ENCODE measurements at regions not wholly inside any gene's neighbourhood (a gene's known extent, or its start where the extent isn't known, plus 50 kb on each side); places are given as distances from the start of the nearest gene placed in this dataset.

DNA sequence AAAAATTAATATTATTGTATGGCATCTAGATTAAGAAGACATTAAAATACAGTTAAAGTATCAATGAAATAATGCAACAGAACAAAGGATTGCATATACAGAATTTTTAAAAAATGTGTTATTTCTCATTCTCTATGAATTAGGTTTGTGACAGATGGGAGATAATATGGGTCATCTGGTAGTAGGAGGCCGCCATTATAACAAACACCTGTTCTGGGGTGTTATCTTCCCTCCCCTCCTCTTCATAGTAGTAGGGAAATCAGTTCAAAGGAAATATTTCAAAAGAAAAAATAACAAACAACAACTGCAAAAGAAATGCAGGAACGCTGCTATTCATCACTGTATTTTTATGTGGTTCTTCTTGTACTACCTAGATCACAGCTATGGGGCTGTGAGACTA lies 187.0 kb upstream of the ATP2B1 start:
- no peak for DNase-seq

- no peak for DNase-seq
Observed at GRCh38 chr12:89895101-89895500, 186.5 kb upstream of the ATP2B1 start.

- DNase-seq = no peak
Observed at GRCh38 chr12:89893972-89894706, 185.5 kb upstream of the ATP2B1 start.

DNA sequence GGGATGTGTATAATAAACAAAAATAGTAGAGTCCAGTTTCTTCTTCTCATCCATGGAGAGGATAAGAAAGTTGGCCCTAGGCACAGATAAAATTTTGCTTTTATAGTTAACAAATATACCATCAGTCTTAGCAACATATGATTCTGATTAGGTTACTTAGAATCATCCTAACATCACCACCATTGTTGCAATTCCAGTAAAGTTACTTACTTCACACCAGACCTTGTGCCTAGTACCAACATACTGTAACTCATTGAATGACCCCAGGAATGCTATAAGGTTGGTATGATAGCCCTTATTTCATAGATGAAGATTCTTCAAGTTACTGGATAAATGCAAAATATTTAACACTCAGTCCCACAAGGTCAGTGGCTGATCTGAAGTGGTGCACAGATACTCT lies 183.8 kb upstream of the ATP2B1 start:
- no peak for DNase-seq

- no peak for DNase-seq
Observed at GRCh38 chr12:89891933-89892332, 183.3 kb upstream of the ATP2B1 start.

GRCh38 chr12:89890161-89890560 lies 181.5 kb upstream of the ATP2B1 start:
- no peak for DNase-seq

DNA sequence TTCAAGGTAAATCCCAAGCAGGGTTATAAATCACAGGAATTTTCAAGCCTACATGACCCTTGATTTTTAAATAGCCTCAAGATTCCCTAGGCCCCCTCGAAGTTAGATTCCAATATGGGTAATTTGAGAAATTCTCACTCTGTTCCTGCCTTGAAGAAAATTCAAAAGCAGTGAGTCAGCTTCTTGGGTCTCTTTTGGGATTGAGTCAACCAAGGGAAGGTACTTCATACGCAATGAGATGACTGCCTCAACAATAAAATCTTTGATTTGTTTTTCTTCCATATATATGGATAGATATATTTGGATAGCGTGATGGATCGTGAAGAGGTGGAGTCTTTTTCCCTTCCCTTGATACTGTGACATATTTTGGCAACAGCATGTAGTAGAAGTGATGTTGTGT lies 180.4 kb upstream of the ATP2B1 start:
- no peak for DNase-seq

- no peak for DNase-seq
Observed at GRCh38 chr12:89884952-89885351, 176.3 kb upstream of the ATP2B1 start.

DNA sequence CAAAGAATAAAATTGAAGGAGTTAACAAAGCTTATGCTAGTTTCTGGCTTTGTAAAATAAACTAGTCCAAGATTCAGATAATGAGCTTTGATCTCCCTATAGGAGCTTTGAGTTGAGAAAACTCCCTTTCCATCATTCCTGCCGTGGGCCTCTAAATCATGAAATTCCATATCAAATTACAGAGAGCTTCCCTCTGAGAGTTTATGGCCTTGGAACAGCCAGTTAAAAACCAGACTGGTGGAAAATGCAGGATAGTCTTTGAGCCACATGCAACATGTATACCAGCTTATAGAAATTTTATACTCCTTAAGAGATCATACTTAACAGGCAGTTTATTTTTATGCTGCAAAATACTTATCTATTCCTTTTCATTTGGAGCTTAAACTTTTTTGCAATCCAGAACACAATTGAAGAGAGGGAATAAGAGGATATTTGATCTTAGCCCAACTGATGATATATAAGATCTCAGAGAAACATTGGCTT lies 175.8 kb upstream of the ATP2B1 start:
- DNase-seq = no peak

GRCh38 chr12:89883630-89884389 lies 175.2 kb upstream of the ATP2B1 start:
- no peak for DNase-seq

- no peak for DNase-seq
Observed at GRCh38 chr12:89882792-89883191, 174.2 kb upstream of the ATP2B1 start.

GRCh38 chr12:89882050-89882449 lies 173.4 kb upstream of the ATP2B1 start:
- DNase-seq = peak; percentile 73

DNA sequence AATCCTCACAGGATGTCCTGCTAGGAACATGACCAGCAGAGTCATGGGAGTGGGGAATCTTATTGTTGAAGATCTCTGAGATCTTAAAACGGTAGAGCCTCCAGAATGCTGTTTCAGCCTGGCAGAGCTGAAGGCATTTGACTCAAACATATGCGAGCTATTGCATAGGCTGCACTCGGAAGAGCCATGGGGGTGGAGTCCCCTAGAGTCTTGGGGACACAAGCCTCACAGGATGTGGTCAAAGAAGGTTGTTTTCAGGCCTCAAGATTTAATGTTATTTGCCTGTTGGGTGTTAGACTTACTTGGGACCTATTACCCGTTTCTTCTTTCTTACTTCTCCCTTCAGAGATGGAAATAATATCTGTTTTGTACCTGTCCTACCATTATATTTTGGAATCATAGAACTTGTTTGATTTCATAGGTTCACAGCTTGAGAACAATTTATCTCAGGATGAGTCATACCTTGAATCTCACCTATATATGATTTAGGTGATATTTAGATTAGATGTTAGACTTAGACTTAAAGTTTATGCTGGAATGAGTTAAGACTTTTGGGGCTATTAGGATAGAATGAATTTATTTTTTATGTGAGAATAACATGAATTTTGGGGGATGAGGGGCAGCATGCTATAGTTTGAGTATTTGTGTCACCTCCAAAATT lies 172.2 kb upstream of the ATP2B1 start:
- peak; percentile 75 for DNase-seq

- no peak for DNase-seq
Observed at GRCh38 chr12:89879766-89880165, 171.1 kb upstream of the ATP2B1 start.

- no peak for DNase-seq
Observed at GRCh38 chr12:89878950-89879349, 170.3 kb upstream of the ATP2B1 start.

DNA sequence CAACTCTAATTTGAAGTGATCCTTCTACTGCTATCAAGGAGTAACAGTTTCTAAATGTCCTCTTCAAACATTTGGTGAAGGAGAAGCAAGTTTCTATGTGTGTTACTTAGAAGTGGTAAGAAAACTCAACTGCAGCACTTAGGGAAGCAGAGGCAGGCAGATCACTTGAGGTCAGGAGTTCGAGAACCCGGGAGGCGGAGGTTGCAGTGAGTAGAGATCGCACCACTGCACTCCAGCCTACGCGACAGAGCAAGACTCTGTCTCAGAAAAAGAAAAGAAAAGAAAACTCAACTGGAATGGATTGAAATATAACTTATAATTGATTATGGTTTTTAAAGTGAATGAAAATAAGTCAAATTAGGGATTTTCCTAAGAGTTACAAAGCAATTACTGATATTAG lies 169.7 kb upstream of the ATP2B1 start:
- no peak for DNase-seq

DNA sequence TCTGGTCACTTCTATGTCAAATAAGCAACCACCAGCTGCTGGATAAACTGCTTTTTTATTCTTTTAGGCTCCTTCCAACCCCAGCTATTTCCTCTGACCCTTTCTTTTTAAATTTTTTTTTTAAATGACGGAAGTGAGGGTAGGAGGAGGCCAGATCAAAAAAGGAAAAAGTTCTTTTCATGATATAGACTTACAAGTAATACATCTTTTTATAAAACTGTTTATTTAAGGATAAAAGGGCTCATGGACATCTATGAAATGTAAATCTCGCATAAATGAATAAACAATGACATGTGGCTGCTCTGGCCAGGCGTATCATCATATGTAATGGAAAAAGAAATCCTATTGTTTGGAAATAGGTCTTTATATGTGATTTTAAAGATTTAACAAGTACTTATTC lies 169.0 kb upstream of the ATP2B1 start:
- DNase-seq = no peak

DNA sequence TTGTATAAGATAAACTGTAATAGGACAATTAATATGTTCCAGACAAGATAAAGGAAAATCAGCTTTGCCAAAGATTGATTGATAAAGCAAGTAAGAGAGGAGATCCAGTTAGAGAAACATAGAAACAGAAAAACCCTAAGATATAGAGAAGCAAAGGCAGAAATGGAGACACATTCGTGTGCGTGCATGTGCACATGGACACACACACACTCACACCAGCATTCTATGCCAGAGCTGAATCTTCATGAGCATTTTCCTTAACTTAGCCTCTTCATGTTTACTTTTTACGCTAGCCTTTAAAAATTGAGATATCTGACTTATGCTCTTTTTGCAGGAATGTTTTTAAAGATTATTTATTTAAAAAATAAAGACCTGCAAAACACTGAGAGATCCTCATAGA lies 168.5 kb upstream of the ATP2B1 start:
- DNase-seq = no peak

DNA sequence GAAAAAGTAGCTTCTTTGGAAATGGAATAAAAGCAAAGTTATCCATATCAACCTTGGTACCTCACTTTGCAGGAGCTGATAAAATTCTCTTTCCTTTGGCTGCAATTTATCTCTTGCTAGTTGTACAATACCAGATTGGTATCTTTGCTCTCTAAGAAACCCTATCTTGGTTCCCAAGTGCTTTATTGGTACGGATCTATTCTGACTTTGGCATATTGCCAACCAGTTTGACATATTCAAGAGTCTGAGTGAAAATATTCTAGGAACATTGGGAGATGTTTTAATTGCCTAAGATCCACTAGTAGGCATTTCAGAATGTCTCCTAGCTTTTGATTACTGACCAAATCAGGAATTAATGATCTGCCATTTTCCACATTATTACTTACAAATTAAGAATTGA lies 167.2 kb upstream of the ATP2B1 start:
- no peak for DNase-seq

DNA sequence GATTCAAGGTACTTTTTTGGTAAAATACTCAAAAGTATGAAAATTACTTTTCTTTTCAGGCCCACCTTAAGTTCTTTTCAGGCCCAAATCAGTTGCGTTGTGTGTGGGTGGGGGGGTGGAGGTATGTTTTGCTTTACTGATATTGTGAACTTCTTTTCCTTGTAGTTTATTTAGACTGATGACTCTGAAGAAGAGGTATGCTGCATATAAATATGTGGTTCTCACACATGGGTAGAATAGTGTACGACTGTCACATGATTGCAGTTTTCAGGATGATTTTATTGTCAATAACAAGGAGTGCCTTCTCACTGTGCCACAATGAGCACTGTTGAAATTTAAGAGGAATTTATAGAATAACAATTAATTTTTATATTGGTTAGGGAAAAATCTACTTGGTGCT lies 166.6 kb upstream of the ATP2B1 start:
- DNase-seq = no peak

- DNase-seq = no peak
Observed at GRCh38 chr12:89874146-89874545, 165.5 kb upstream of the ATP2B1 start.

- DNase-seq = no peak
Observed at GRCh38 chr12:89873745-89874144, 165.1 kb upstream of the ATP2B1 start.

DNA sequence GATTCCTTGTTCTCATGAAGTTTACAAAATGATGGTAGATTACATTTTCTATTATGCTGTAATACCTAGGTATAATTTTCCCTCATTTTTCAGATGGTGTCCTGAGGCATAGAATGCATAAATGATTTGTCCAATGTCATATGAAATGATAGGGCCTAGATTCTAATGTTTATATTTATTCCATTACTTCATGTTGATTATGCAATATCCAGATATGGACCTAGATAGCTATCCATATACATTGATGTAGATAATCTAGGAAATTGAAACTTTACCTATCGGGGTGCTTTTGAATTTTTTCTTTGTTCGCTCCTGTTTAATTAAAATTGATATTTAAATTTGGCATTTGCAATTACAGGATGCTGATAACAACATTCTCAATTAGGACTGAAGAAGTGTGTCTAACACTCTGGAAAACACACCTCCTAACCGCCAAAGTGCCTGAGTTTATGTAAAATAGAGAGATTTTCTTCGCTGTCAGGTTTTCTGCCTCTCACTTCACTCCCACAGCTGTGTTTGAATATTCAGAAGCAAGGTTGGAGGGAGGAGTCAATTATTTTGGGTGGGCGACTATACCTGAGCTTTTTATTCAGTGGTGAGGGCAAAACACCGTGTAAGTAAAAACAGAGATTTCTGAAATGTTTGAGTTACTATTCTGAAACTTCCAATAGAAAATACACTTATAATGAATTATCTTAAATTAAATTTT lies 164.4 kb upstream of the ATP2B1 start:
- no peak for DNase-seq

All from activated CD4-positive, alpha-beta T cell treated with anti-CD3 and anti-CD28 coated beads, Interleukin-10, Interleukin-2, amounts not matched to agents 100 ng/mL and 50 ng/mL, durations not matched to agents 16 hours and 8 hours (primary cell).